Epithelial cell of esophagus (primary cell): ENCODE measurements at regions not wholly inside any gene's neighbourhood (a gene's known extent, or its start where the extent isn't known, plus 50 kb on each side); places are given as distances from the start of the nearest gene placed in this dataset.
A peak's percentile ranks its signal among the peaks of the same experiment; 100 is the strongest.

ENCODE experiments used
- DNase-seq: peaks from one replicate; pipeline ENCODE4 v3.0.0; 2010; ENCODE audit warnings: low read depth
- H3K4me3 ChIP-seq: 2 replicates; pipeline ENCODE4 v1.5.1; 2011; ENCODE audit warnings: mild to moderate bottlenecking, low read length, control low read depth
- CTCF ChIP-seq: IDR thresholded peaks from 2 replicates; pipeline ENCODE4 v1.5.1; 2011; ENCODE audit warnings: low read depth, mild to moderate bottlenecking, low read length, control low read depth, inconsistent platforms; ENCODE audit not compliant: insufficient read depth; ENCODE audit errors: missing control alignments

GRCh38 chr12:67582238-67582834, 66.2 kb upstream of the DYRK2 start:
- TF ChIP-seq CTCF, result no peak
- DNase-seq, result no peak

DNA sequence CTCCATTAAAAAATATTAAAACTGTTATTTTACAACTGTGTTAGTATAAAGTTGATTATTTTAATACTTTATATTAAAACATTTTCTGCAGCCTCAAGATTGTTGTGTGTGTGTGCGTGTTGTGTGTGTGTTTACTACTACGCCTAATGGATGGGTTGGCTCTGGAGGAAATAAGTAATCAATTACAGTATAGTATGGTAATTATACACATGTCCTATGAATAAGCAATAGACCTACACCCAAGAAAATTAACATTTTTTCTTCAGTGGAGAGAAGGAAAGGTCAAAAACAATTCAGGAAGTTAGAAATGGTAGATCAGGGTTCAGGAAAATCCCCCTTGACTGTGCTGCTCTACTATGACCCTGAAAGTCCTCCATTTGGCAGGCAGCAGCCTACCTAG, 65.7 kb upstream of the DYRK2 start:
- no peak for TF ChIP-seq CTCF
- no peak for DNase-seq
- H3K4me3 ChIP-seq, result no peak overlapping the region

More at GRCh38 chr12:67582238-67582834, 66.2 kb upstream of the DYRK2 start:
- no peak overlapping the region for H3K4me3 ChIP-seq

DNA sequence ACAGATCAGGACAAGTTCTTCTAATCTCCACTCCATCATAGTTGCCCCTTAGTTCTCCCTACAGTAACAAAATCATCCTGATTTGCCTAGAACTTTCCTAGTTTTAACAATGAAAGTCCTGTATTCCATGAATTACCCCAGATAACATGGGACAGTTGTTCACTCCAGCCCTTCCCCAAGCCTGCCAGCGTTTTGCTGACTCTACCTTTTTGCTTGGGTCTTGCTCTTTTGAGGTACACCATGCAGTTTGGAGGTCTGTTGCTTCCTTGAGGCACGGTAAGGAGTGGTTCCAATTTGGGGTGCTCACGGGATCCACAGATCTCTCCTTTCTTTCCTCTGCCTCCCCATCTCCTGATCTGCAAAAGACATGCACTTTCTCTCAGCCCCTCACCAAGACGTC, 61.6 kb upstream of the DYRK2 start:
- DNase-seq, result no peak
- no peak overlapping the region for H3K4me3 ChIP-seq
- TF ChIP-seq CTCF, result no peak

GRCh38 chr12:67589078-67589477, 59.5 kb upstream of the DYRK2 start:
- TF ChIP-seq CTCF, result no peak
- no peak for DNase-seq
- H3K4me3 ChIP-seq, result no peak overlapping the region

DNA sequence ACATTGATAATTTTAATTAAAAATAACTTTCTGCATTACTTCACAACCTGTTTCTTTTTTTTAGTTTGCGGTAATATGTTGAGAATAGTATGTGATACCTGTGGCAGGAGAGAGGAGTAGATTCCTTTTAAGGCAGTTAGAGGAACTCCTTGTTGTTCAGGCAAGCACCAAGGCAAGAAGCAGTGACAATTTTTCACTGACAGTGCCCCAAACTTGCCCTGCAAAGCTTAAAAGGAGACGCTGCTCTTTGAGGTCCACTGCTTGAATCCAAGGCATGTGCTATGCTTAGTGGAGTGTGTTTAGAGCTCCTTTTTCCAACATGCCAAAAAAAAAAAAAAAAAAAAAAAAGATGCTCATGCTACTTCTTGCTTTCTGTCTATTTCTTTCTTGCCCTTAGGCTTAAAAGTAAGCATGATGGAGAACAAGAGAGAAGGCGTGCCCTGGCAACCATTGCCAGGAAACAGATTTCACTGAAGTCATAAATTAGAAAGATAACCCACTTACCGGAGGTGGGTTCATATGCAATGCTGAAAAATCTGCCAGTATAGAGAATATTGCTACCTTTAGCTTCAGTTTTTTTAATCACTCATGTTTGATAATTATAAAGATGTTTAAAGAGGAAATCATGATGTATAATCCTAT, 58.3 kb upstream of the DYRK2 start:
- TF ChIP-seq CTCF, result no peak
- H3K4me3 ChIP-seq, result no peak overlapping the region
- no peak for DNase-seq

GRCh38 chr12:67592228-67593011, 56.1 kb upstream of the DYRK2 start:
- H3K4me3 ChIP-seq, result no peak overlapping the region
- no peak for TF ChIP-seq CTCF
- peak; percentile 55 for DNase-seq
